OCI-LY1 (cell line): ENCODE measurements at regions not wholly inside any gene's neighbourhood (a gene's known extent, or its start where the extent isn't known, plus 50 kb on each side); places are given as distances from the start of the nearest gene placed in this dataset.

ENCODE experiments used
- CTCF ChIP-seq: fragments of 200-600 bp; sonication (generic), shearing (Covaris generic); IDR thresholded peaks from 2 replicates; pipeline ENCODE4 v1.5.1; 2017; ENCODE audit warnings: mild to moderate bottlenecking, antibody characterized with exemption, low read length, moderate library complexity, mixed read lengths
- EZH2 ChIP-seq: fragments of 200-600 bp; sonication (generic), shearing (Covaris generic); IDR thresholded peaks from 2 replicates; pipeline ENCODE4 v1.8.0; 2017; ENCODE audit warnings: borderline replicate concordance, mixed run types, mild to moderate bottlenecking, antibody characterized with exemption, low read length, moderate library complexity, mixed read lengths

GRCh38 chr5:2995667-2996066, 244.2 kb upstream of the IRX2 start:
- TF ChIP-seq CTCF (no peak), EZH2 (no peak)
